ENCODE measurements at regions not wholly inside any gene's neighbourhood (a gene's known extent, or its start where the extent isn't known, plus 50 kb on each side); places are given as distances from the start of the nearest gene placed in this dataset.

GRCh38 chr3:30508339-30508738 lies 98.1 kb upstream of the TGFBR2 start:
- Mint-ChIP-seq H3K27me3 (ENCODE audit: insufficient read depth, low read depth) (no peaks in the 10 kb centered on the region), H3K4me1 (no peaks in the 10 kb centered on the region), H3K9me3 (no peaks in the 10 kb centered on the region), H3K36me3 (no peaks in the 10 kb centered on the region), H3K27ac (no peak overlapping the region), H3K4me3 (no peak overlapping the region)
- no peaks in the 10 kb centered on the region for H3K4me1 ChIP-seq
- H3K27me3 ChIP-seq: no peaks in the 10 kb centered on the region
- TF ChIP-seq CTCF (IDR thresholded peaks at IDR 0.05) (no peak), EZH2 (IDR thresholded peaks at IDR 0.05) (no peak), EZH2phosphoT487 (IDR thresholded peaks at IDR 0.05) (no peak)
- no peaks in the 10 kb centered on the region for H3F3A ChIP-seq (ENCODE audit: low read depth)
- H3K4me3 ChIP-seq: no peak overlapping the region
- no peaks in the 10 kb centered on the region for H3K79me2 ChIP-seq (ENCODE audit: low read depth)
- no peaks in the 10 kb centered on the region for H3K36me3 ChIP-seq
- no peak overlapping the region for H3K9ac ChIP-seq
- no peaks in the 10 kb centered on the region for H4K20me1 ChIP-seq (ENCODE audit: low read depth)
- H3K9me3 ChIP-seq (ENCODE audit: low read depth): no peaks in the 10 kb centered on the region
- H3K27ac ChIP-seq: no peak overlapping the region
- no peak overlapping the region for H3K4me2 ChIP-seq
- H2AFZ ChIP-seq (replicated peaks): no peak overlapping the region
- DNase-seq (ENCODE audit: low spot score): no peak

GRCh38 chr3:30510596-30510995 lies 95.8 kb upstream of the TGFBR2 start:
- Histone ChIP-seq H4K20me1 (ENCODE audit: low read depth) (no peaks in the 10 kb centered on the region), H3K4me3 (no peak overlapping the region), H3K27ac (no peak overlapping the region), H3K4me2 (no peak overlapping the region), H3K79me2 (ENCODE audit: low read depth) (no peaks in the 10 kb centered on the region), H3K27me3 (no peaks in the 10 kb centered on the region), H3K9me3 (ENCODE audit: low read depth) (no peaks in the 10 kb centered on the region), H2AFZ (replicated peaks) (no peak overlapping the region), H3K36me3 (no peaks in the 10 kb centered on the region), H3K4me1 (no peaks in the 10 kb centered on the region), H3F3A (ENCODE audit: low read depth) (no peaks in the 10 kb centered on the region), H3K9ac (no peak overlapping the region)
- DNase-seq (ENCODE audit: low spot score): no peak
- H3K36me3 Mint-ChIP-seq: no peaks in the 10 kb centered on the region
- TF ChIP-seq EZH2phosphoT487 (IDR thresholded peaks at IDR 0.05): no peak
- H3K4me1 Mint-ChIP-seq: no peaks in the 10 kb centered on the region
- no peaks in the 10 kb centered on the region for H3K27me3 Mint-ChIP-seq (ENCODE audit: insufficient read depth, low read depth)
- no peak overlapping the region for H3K27ac Mint-ChIP-seq
- H3K4me3 Mint-ChIP-seq: no peak overlapping the region
- H3K9me3 Mint-ChIP-seq: no peaks in the 10 kb centered on the region

- no peak for DNase-seq (ENCODE audit: low spot score)
- Mint-ChIP-seq H3K27me3 (ENCODE audit: insufficient read depth, low read depth) (no peaks in the 10 kb centered on the region), H3K4me1 (no peaks in the 10 kb centered on the region), H3K27ac (no peak overlapping the region), H3K36me3 (no peaks in the 10 kb centered on the region), H3K4me3 (no peak overlapping the region), H3K9me3 (no peaks in the 10 kb centered on the region)
- Histone ChIP-seq H2AFZ (replicated peaks) (no peak overlapping the region), H3K4me1 (no peaks in the 10 kb centered on the region), H3F3A (ENCODE audit: low read depth) (no peaks in the 10 kb centered on the region), H3K4me2 (no peak overlapping the region), H3K9me3 (ENCODE audit: low read depth) (no peaks in the 10 kb centered on the region), H4K20me1 (ENCODE audit: low read depth) (no peaks in the 10 kb centered on the region), H3K9ac (no peak overlapping the region), H3K27me3 (no peaks in the 10 kb centered on the region), H3K79me2 (ENCODE audit: low read depth) (no peaks in the 10 kb centered on the region), H3K27ac (no peak overlapping the region), H3K4me3 (no peak overlapping the region), H3K36me3 (no peaks in the 10 kb centered on the region)
- TF ChIP-seq EZH2phosphoT487 (IDR thresholded peaks at IDR 0.05): no peak
Observed at GRCh38 chr3:30511524-30512251, 94.7 kb upstream of the TGFBR2 start.

- no peaks in the 10 kb centered on the region for H3K9me3 Mint-ChIP-seq
- H3K4me2 ChIP-seq: no peak overlapping the region
- H3K4me1 Mint-ChIP-seq: no peaks in the 10 kb centered on the region
- no peaks in the 10 kb centered on the region for H3K4me1 ChIP-seq
- no peak for DNase-seq (ENCODE audit: low spot score)
- no peaks in the 10 kb centered on the region for H3K36me3 Mint-ChIP-seq
- no peak overlapping the region for H3K4me3 ChIP-seq
- H3K9me3 ChIP-seq (ENCODE audit: low read depth): no peaks in the 10 kb centered on the region
- H2AFZ ChIP-seq (replicated peaks): no peak overlapping the region
- no peak overlapping the region for H3K27ac ChIP-seq
- H3K27ac Mint-ChIP-seq: no peak overlapping the region
- no peaks in the 10 kb centered on the region for H3K36me3 ChIP-seq
- no peak overlapping the region for H3K9ac ChIP-seq
- TF ChIP-seq EZH2 (IDR thresholded peaks at IDR 0.05) (no peak), EZH2phosphoT487 (IDR thresholded peaks at IDR 0.05) (no peak), CTCF (IDR thresholded peaks at IDR 0.05) (no peak)
- no peaks in the 10 kb centered on the region for H3K79me2 ChIP-seq (ENCODE audit: low read depth)
- H3K27me3 ChIP-seq: no peaks in the 10 kb centered on the region
- no peak overlapping the region for H3K4me3 Mint-ChIP-seq
- H3F3A ChIP-seq (ENCODE audit: low read depth): no peaks in the 10 kb centered on the region
- no peaks in the 10 kb centered on the region for H4K20me1 ChIP-seq (ENCODE audit: low read depth)
- no peaks in the 10 kb centered on the region for H3K27me3 Mint-ChIP-seq (ENCODE audit: insufficient read depth, low read depth)
Observed at GRCh38 chr3:30512576-30512975, 93.8 kb upstream of the TGFBR2 start.

All from neural progenitor cell (in vitro differentiated cells).